Testis (tissue), 2 donors: ENCODE measurements at regions not wholly inside any gene's neighbourhood (a gene's known extent, or its start where the extent isn't known, plus 50 kb on each side); places are given as distances from the start of the nearest gene placed in this dataset.
A peak's percentile ranks its signal among the peaks of the same experiment; 100 is the strongest.

ENCODE experiments used
- DNase-seq: peaks from one replicate; pipeline ENCODE4 v3.0.0-alpha.2; 2019
- H3K27ac ChIP-seq, 2 donors: fragments of 200-600 bp; sonication (generic); one replicate each; pipeline ENCODE4 v1.5.1; 2019
- H3K27me3 ChIP-seq: fragments of 200-600 bp; sonication (generic); one replicate; pipeline ENCODE4 v1.5.1; 2019
- H3K36me3 ChIP-seq: fragments of 200-600 bp; sonication (generic); one replicate; pipeline ENCODE4 v1.5.1; 2017; ENCODE audit warnings: low read depth; ENCODE audit errors: missing control alignments
- H3K4me1 ChIP-seq: fragments of 200-600 bp; sonication (generic); one replicate; pipeline ENCODE4 v1.5.1; 2019
- H3K4me3 ChIP-seq, 2 donors: fragments of 200-600 bp; sonication (generic); one replicate each; pipeline ENCODE4 v1.5.1; 2017 to 2019
- H3K9me3 ChIP-seq: fragments of 200-600 bp; sonication (generic); one replicate; pipeline ENCODE4 v1.5.1; 2017
- CTCF ChIP-seq, 3 experiments: fragments of 450-650 bp in 2 of 3; fragments of 200-600 bp in 1 of 3; sonication (generic) in 1 of 3; IDR thresholded peaks; one replicate each; pipeline ENCODE4 v1.5.1; 2016 to 2019; ENCODE audit warnings: antibody characterized with exemption in 3 of 3, mild to moderate bottlenecking in 2 of 3, moderate library complexity in 1 of 3
- POLR2A ChIP-seq: fragments of 450-650 bp; IDR thresholded peaks from one replicate; pipeline ENCODE4 v1.6.1; 2017; ENCODE audit warnings: antibody characterized with exemption, mild to moderate bottlenecking, moderate library complexity
- WGBS, 2 donors: methylation state at CpG; one replicate each; pipeline ENCODE4 v1.1.5; 2018; 5-methylcytosine and 5-hydroxymethylcytosine counted together
- intact Hi-C: fragments of 100-400 bp; cut with DNase I; formaldehyde crosslinking; loops from one replicate; pipeline ENCODE4 v1.15.1; 2023; ENCODE audit warnings: low total_unique reads

- Histone ChIP-seq H3K36me3 (no peaks in the 10 kb centered on the region), H3K4me1 (no peaks in the 10 kb centered on the region), H3K27ac (no peak overlapping the region), H3K4me3 (peak overlapping the region; percentile 22 to 38), H3K9me3 (no peaks in the 10 kb centered on the region), H3K27me3 (no peaks in the 10 kb centered on the region)
- peak; percentile 74 for DNase-seq
- intact Hi-C loops = no loop called here
- TF ChIP-seq CTCF (IDR thresholded peaks at IDR 0.05) (no peak), POLR2A (no peak)
- 70 to 75% methylated on average over 25 of the region's 25 CpGs for WGBS, 2 donors
Measured at GRCh38 chr3:150050510-150050909, 79.8 kb upstream of the PFN2 start.

- Histone ChIP-seq H3K4me3 (no peak overlapping the region), H3K27ac (no peak overlapping the region), H3K9me3 (no peaks in the 10 kb centered on the region), H3K4me1 (no peaks in the 10 kb centered on the region), H3K36me3 (no peaks in the 10 kb centered on the region), H3K27me3 (no peaks in the 10 kb centered on the region)
- WGBS, 2 donors = 70 to 74% methylated on average over 1 of the region's 1 CpG
- TF ChIP-seq CTCF (IDR thresholded peaks at IDR 0.05) (no peak), POLR2A (no peak)
- intact Hi-C loops = no loop called here
- no peak for DNase-seq
Measured at GRCh38 chr3:150049317-150049716, 78.6 kb upstream of the PFN2 start.

- 95 to 98% methylated on average over 3 of the region's 3 CpGs for WGBS, 2 donors
- no peak overlapping the region for H3K4me3 ChIP-seq
- no peaks in the 10 kb centered on the region for H3K4me1 ChIP-seq
- DNase-seq = no peak
- H3K27ac ChIP-seq = no peak overlapping the region
- H3K36me3 ChIP-seq = no peaks in the 10 kb centered on the region
- intact Hi-C loops = no loop called here
- H3K27me3 ChIP-seq = no peaks in the 10 kb centered on the region
- no peaks in the 10 kb centered on the region for H3K9me3 ChIP-seq
- TF ChIP-seq CTCF (IDR thresholded peaks at IDR 0.05) (no peak), POLR2A (no peak)
Measured at GRCh38 chr3:150041877-150042276, 71.2 kb upstream of the PFN2 start.

- H3K4me1 ChIP-seq = no peaks in the 10 kb centered on the region
- 85 to 88% methylated on average over 4 of the region's 4 CpGs for WGBS, 2 donors
- TF ChIP-seq POLR2A (no peak), CTCF (IDR thresholded peaks at IDR 0.05) (no peak)
- H3K27ac ChIP-seq = no peak overlapping the region
- no peak overlapping the region for H3K4me3 ChIP-seq
- no peak for DNase-seq
- no peaks in the 10 kb centered on the region for H3K27me3 ChIP-seq
- intact Hi-C loops = no loop called here
- H3K9me3 ChIP-seq = no peaks in the 10 kb centered on the region
- H3K36me3 ChIP-seq = no peaks in the 10 kb centered on the region
Measured at GRCh38 chr3:150040097-150040496, 69.4 kb upstream of the PFN2 start.

- WGBS, 2 donors = 43 to 71% methylated on average over 6 of the region's 6 CpGs
- H3K27me3 ChIP-seq = no peaks in the 10 kb centered on the region
- peak; percentile 86 for DNase-seq
- intact Hi-C loops = no loop called here
- no peaks in the 10 kb centered on the region for H3K4me1 ChIP-seq
- peak overlapping the region in 1 of 2 donors; percentile 59 for H3K27ac ChIP-seq
- no peaks in the 10 kb centered on the region for H3K36me3 ChIP-seq
- H3K4me3 ChIP-seq = peak overlapping the region in 1 of 2 donors; percentile 34
- H3K9me3 ChIP-seq = no peaks in the 10 kb centered on the region
- TF ChIP-seq CTCF (IDR thresholded peaks at IDR 0.05) (no peak), POLR2A (no peak)
Measured at GRCh38 chr3:150038830-150039229, 68.1 kb upstream of the PFN2 start.
